SHP77 (cell line): ENCODE measurements at regions not wholly inside any gene's neighbourhood (a gene's known extent, or its start where the extent isn't known, plus 50 kb on each side); places are given as distances from the start of the nearest gene placed in this dataset.

Experiments
- DNase-seq, 2 experiments: peaks; one replicate each; lab custom pipeline; 2025; lab: John Stamatoyannopoulos, UW

- DNase-seq, result no peak
Measured at GRCh38 chr3:111473550-111473949, 68.4 kb upstream of the CD96 start.

- no peak for DNase-seq
Measured at GRCh38 chr3:111476701-111477100, 65.3 kb upstream of the CD96 start.

GRCh38 chr3:111480091-111480490 is 61.9 kb upstream of the CD96 start:
- no peak for DNase-seq

GRCh38 chr3:111481551-111481950 is 60.4 kb upstream of the CD96 start:
- DNase-seq, result no peak

GRCh38 chr3:111482574-111482973 is 59.4 kb upstream of the CD96 start:
- no peak for DNase-seq

- DNase-seq, result no peak
Measured at GRCh38 chr3:111485086-111485485, 56.9 kb upstream of the CD96 start.
